Pancreas (tissue), 10 donors: ENCODE measurements at regions not wholly inside any gene's neighbourhood (a gene's known extent, or its start where the extent isn't known, plus 50 kb on each side); places are given as distances from the start of the nearest gene placed in this dataset.

Source experiments
- ATAC-seq, 4 donors: fragments of 200-7000 bp; cut with Tn5 transposase; one replicate each; pipeline versions ENCODE4 v1.8.0 to v1.9.1; 2020; ENCODE audit warnings: mild to moderate bottlenecking in 4 of 4, moderate library complexity in 4 of 4
- DNase-seq, 6 donors: peaks; one replicate each; pipeline ENCODE4 v3.0.0-alpha.2; 2020
- FAIRE-seq: peaks from 2 replicates; lab custom pipeline; 2012; peaks lifted over from hg19 to GRCh38; lab: Jason Lieb, UNC
- H3K27ac ChIP-seq, 4 donors: fragments of 200-600 bp; sonication (generic); 1 replicate in 3 of 4; 2 replicates in 1 of 4; pipeline versions ENCODE4 v1.5.0 to v1.8.0; 2020
- H3K27me3 ChIP-seq, 4 donors: fragments of 200-600 bp; one replicate each; pipeline ENCODE4 v1.8.0; 2021
- H3K36me3 ChIP-seq, 3 donors: fragments of 200-600 bp; sonication (generic) in 1 of 3; one replicate each; pipeline versions ENCODE4 v1.5.0 to v1.8.0; 2020 to 2021
- H3K4me1 ChIP-seq, 3 donors: fragments of 200-600 bp; one replicate each; pipeline ENCODE4 v1.8.0; 2021
- H3K4me3 ChIP-seq, 4 donors: fragments of 200-600 bp; sonication (generic) in 2 of 4; one replicate each; pipeline versions ENCODE4 v1.5.0 to v1.8.0; 2020 to 2021
- H3K9me3 ChIP-seq, 4 donors: fragments of 200-600 bp; one replicate each; pipeline ENCODE4 v1.8.0; 2021
- WGBS, 2 donors: extraction: QIAGEN DNeasy Blood & Tissue Kit; methylation state at CpG; one replicate each; pipeline ENCODE4 v1.1.7; 2013; 5-methylcytosine and 5-hydroxymethylcytosine counted together
- intact Hi-C, 3 donors: fragments of 100-400 bp; cut with DNase I; formaldehyde crosslinking; loops; one replicate each; pipeline versions ENCODE4 v1.11.1 to v1.14.2; 2022
- TF ChIP-seq, protein P1 (sequence below), 4 donors: fragments of 200-600 bp; sonication (generic) in 3 of 4; IDR thresholded peaks; one replicate each; pipeline versions ENCODE4 v1.5.0 to v1.8.0; 2021; ENCODE audit warnings: antibody characterized with exemption in 4 of 4
- donor health status: healthy with polysubstance abuse.
- donor health status: DM: no; HTN: no; CAD: no; lungs with moderate emphysema.
- donor health status: DM: no; HTN: no; CAD: no.
- donor health status: control.
- donor health status: control.
- donor health status: Bipolar disorder and iron deficiency.
- donor health status: DM: yes; HTN: yes; CAD: no.
- donor health status: DM: no; HTN: no; CAD: no.
- donor health status: DM: no; HTN: no; CAD: no.
- donor health status: DM: yes; HTN: yes; CAD: no.

DNA sequence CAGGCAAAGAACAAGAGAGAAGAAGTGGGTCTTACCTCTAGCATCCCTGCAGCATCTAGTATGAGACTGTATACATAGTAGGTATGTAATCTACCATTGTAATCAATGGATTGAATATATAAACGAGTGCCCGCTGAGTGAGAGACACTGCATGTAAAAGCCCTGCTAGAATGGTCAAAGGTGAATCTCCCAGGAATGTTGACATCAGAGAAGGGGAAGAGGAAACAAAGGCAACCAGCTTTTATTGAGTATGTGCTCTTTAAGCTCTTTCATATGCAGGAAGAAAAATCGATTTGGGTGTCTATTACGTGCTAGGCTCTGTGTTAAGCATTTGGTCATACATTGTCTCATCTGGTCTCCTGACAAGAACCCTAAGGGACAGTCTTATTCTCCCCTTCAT is 91.9 kb upstream of the KLHL13 start:
- intact Hi-C loops = no loop called here
- no peak for FAIRE-seq
- Histone ChIP-seq H3K9me3 (no peaks in the 10 kb centered on the region), H3K27ac (peak overlapping the region in 1 of 4 donors; percentile 28), H3K4me3 (no peak overlapping the region), H3K36me3 (no peaks in the 10 kb centered on the region), H3K27me3 (no peaks in the 10 kb centered on the region), H3K4me1 (no peaks in the 10 kb centered on the region)
- DNase-seq = no peak
- WGBS, 2 donors = 42 to 62% methylated on average over 4 of the region's 4 CpGs
- TF ChIP-seq, protein P1, sequence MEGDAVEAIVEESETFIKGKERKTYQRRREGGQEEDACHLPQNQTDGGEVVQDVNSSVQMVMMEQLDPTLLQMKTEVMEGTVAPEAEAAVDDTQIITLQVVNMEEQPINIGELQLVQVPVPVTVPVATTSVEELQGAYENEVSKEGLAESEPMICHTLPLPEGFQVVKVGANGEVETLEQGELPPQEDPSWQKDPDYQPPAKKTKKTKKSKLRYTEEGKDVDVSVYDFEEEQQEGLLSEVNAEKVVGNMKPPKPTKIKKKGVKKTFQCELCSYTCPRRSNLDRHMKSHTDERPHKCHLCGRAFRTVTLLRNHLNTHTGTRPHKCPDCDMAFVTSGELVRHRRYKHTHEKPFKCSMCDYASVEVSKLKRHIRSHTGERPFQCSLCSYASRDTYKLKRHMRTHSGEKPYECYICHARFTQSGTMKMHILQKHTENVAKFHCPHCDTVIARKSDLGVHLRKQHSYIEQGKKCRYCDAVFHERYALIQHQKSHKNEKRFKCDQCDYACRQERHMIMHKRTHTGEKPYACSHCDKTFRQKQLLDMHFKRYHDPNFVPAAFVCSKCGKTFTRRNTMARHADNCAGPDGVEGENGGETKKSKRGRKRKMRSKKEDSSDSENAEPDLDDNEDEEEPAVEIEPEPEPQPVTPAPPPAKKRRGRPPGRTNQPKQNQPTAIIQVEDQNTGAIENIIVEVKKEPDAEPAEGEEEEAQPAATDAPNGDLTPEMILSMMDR (IDR thresholded peaks at IDR 0.05) = no peak
- ATAC-seq = no peak

DNA sequence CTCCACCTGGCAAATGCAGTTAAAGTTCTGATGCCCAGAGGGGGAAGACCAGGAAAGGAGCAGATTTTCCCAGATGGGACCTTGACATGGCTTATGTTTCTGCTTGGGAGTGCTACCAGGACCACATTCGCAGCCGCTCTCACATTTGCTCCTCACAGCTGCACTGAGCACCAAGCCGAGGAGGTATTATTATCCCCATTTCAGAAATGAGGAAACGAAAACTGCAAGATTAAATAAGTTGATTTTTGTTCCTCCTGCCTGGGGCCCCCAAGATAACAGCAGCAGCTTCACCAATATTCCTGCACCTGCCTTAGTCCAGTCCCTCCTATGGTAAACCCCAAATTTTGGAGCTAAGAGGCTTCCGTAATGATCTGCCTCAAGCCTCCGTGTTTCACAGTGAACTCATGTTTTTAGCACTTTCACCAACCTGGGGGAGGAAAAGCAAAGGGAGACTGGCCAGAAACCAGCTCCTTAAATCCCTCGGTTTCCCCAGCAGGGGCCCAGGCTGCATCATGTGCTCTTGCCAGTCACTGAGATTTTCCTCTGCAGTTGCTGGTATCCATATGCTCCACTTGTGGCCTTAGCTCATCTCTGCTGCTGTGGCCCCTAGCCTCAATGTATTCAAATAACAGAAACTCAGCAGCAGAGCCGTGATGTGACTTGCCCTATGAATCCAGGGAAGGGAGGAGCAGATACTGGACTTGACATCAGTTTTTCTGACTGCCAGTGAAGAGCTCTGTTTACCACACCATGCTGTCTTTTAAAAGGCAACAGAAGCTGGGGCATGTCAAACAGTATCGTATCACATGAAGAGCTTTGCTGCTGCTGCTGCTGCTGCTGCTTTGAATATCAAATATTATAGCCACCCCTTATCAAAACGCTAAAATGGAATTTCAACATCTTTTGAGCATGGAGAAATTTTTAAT is 95.5 kb upstream of the KLHL13 start:
- no peak for ATAC-seq
- 63 to 83% methylated on average over 10 of the region's 10 CpGs for WGBS, 2 donors
- intact Hi-C loops = no loop called here
- Histone ChIP-seq H3K4me3 (no peak overlapping the region), H3K27me3 (no peaks in the 10 kb centered on the region), H3K9me3 (no peaks in the 10 kb centered on the region), H3K27ac (no peak overlapping the region), H3K36me3 (no peaks in the 10 kb centered on the region), H3K4me1 (peaks cover 0 to 3% (median 0%) of the 10 kb centered on the region in 3 donors)
- DNase-seq = no peak
- FAIRE-seq = no peak
- TF ChIP-seq, protein P1 (IDR thresholded peaks at IDR 0.05) = no peak

DNA sequence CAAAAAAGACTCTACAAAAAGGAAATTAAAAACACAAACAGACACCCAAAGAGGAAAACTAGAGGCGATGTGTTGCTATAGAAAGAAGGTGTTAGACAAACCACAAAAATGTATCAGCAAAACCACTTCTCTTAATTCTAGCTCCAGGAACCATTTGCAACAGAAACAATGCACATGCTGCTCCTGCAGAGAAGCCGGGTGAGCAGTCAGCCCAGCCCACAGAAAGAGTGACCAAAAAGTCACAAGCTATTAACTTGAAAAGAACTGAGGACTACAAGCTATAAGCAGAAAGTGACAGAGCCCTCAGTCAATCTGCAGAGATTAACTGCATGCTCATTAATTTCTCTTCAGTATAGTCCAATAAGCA is 96.2 kb upstream of the KLHL13 start:
- intact Hi-C loops = no loop called here
- Histone ChIP-seq H3K36me3 (no peaks in the 10 kb centered on the region), H3K4me1 (peaks cover 0 to 3% (median 0%) of the 10 kb centered on the region in 3 donors), H3K27me3 (no peaks in the 10 kb centered on the region), H3K9me3 (no peaks in the 10 kb centered on the region), H3K27ac (no peak overlapping the region), H3K4me3 (no peak overlapping the region)
- 66 to 89% methylated on average over 2 of the region's 2 CpGs for WGBS, 2 donors
- TF ChIP-seq, protein P1 (IDR thresholded peaks at IDR 0.05) = no peak
- no peak for DNase-seq
- no peak for FAIRE-seq
- no peak for ATAC-seq

DNA sequence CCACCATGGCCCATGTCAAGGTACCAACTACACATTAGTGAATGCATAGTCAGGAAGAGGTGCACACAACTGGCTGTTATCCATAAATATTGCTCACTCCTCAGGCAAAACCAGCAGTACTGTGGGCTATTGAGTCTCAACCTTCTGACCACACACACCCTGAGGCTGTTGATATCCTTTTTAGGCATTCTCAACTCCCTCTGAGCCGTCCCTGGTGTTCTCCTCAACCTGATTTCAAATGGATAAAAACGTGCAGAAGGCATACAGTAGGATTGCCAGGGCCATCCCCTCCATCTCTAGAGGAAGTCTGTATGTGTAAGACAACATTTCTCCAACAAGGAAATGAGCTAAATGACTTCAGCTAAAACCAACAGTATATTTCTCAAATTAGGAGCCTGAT is 98.7 kb upstream of the KLHL13 start:
- TF ChIP-seq, protein P1 (IDR thresholded peaks at IDR 0.05) = no peak
- Histone ChIP-seq H3K27me3 (no peaks in the 10 kb centered on the region), H3K27ac (no peak overlapping the region), H3K36me3 (no peaks in the 10 kb centered on the region), H3K4me1 (peaks cover 0 to 3% (median 0%) of the 10 kb centered on the region in 3 donors), H3K9me3 (no peaks in the 10 kb centered on the region), H3K4me3 (no peak overlapping the region)
- ATAC-seq = no peak
- no peak for DNase-seq
- WGBS, 2 donors = 58 to 69% methylated on average over 2 of the region's 2 CpGs
- intact Hi-C loops = no loop called here
- FAIRE-seq = no peak

DNA sequence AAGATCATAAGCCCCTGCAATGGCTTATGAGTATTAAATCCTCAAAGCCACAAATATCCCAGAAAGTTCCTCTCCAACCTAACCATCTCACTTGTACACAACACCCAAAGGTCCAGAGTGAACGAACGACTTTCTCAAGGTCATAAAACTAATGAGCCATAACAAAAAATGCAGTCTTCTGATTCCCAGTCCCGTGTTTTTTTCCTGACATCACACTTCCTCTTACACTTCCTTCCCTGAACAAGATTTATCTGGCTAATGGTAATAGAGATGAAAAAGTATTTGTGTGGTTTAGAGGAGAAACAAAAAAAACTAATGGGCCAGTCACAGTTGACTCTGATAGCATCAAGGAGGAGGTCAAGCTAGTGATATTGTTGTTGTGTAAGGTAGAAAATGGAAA is 99.5 kb upstream of the KLHL13 start:
- TF ChIP-seq, protein P1 (IDR thresholded peaks at IDR 0.05) = no peak
- WGBS, 2 donors = 4 to 5% methylated on average over 3 of the region's 3 CpGs
- no peaks in the 10 kb centered on the region for H3K36me3 ChIP-seq
- FAIRE-seq = no peak
- H3K4me1 ChIP-seq = peaks cover 0 to 3% (median 0%) of the 10 kb centered on the region in 3 donors
- no peaks in the 10 kb centered on the region for H3K27me3 ChIP-seq
- peak; percentile 16 to 49 (median 34) for ATAC-seq
- intact Hi-C loops = no loop called here
- no peak for DNase-seq
- H3K9me3 ChIP-seq = no peaks in the 10 kb centered on the region
- H3K27ac ChIP-seq = no peak overlapping the region
- H3K4me3 ChIP-seq = no peak overlapping the region
